ENCODE measurements at regions not wholly inside any gene's neighbourhood (a gene's known extent, or its start where the extent isn't known, plus 50 kb on each side); places are given as distances from the start of the nearest gene placed in this dataset.

DNA sequence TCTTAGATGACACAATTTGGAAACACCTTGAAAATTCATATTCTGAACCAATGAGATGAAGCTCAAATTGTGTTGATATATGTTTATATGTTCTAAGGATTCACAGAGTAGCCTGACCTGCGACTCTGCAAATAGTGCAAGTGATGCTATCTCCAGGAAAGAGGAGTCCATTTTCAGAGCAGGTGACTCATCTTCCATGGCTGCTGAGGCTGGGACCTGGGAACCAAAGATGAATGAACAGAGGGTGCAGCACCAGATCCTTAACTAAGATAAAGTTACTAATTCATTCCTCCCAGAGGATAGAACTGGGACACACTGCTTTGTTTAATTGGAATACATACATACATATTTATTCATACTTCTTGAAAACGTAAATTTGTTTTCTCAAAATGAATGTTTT lies 240.6 kb upstream of the SEMA3C start:
- TF ChIP-seq, protein P1, sequence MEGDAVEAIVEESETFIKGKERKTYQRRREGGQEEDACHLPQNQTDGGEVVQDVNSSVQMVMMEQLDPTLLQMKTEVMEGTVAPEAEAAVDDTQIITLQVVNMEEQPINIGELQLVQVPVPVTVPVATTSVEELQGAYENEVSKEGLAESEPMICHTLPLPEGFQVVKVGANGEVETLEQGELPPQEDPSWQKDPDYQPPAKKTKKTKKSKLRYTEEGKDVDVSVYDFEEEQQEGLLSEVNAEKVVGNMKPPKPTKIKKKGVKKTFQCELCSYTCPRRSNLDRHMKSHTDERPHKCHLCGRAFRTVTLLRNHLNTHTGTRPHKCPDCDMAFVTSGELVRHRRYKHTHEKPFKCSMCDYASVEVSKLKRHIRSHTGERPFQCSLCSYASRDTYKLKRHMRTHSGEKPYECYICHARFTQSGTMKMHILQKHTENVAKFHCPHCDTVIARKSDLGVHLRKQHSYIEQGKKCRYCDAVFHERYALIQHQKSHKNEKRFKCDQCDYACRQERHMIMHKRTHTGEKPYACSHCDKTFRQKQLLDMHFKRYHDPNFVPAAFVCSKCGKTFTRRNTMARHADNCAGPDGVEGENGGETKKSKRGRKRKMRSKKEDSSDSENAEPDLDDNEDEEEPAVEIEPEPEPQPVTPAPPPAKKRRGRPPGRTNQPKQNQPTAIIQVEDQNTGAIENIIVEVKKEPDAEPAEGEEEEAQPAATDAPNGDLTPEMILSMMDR (conservative IDR thresholded peaks at IDR 0.05; ENCODE audit: low read length), result no peak
- no peak for TF ChIP-seq EZH2phosphoT487 (IDR thresholded peaks at IDR 0.05; ENCODE audit: borderline replicate concordance)
